ENCODE measurements at regions not wholly inside any gene's neighbourhood (a gene's known extent, or its start where the extent isn't known, plus 50 kb on each side); places are given as distances from the start of the nearest gene placed in this dataset.
A peak's percentile ranks its signal among the peaks of the same experiment; 100 is the strongest.

DNA sequence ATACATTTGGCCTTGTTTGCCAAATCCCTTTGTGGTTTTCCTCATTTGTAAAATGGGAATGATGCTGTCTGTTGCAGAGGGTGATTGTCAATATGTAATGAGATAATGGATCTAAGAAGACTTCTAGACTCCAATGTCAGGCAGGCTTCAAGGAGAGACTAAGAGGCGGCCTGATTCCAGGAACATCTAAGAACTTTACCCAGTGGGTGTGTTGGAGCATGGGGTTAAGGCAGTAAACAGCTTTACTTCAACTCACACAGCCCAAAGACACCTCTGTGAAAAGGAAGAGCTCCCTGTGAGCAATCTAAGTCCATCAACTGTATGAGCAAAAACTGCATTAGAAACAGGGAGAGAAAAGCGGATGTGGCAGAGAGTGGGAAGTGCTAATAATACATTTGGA, 560.6 kb downstream of the PDCD6IP start:
- H3K27ac Mint-ChIP-seq, result no peak overlapping the region
- H3K27me3 Mint-ChIP-seq, result no peaks in the 10 kb centered on the region
- no peaks in the 10 kb centered on the region for H3K9me3 Mint-ChIP-seq
- no peaks in the 10 kb centered on the region for H3K36me3 Mint-ChIP-seq
- H3K4me1 Mint-ChIP-seq, result peaks cover 5% of the 10 kb centered on the region
- no peak for ATAC-seq (ENCODE audit: low read depth)
- DNase-seq, result no peak
- POLR2A ChIA-PET, result no interaction called here
- H3K4me3 Mint-ChIP-seq, result no peak overlapping the region

- POLR2A ChIA-PET, result no interaction called here
- Mint-ChIP-seq H3K9me3 (no peaks in the 10 kb centered on the region), H3K36me3 (no peaks in the 10 kb centered on the region), H3K4me1 (peaks cover 5% of the 10 kb centered on the region), H3K27ac (peak overlapping the region; percentile 4), H3K27me3 (no peaks in the 10 kb centered on the region), H3K4me3 (no peak overlapping the region)
- ATAC-seq (ENCODE audit: low read depth), result no peak
- DNase-seq, result no peak
Measured at GRCh38 chr3:34360713-34361112, 562.3 kb downstream of the PDCD6IP start.

DNA sequence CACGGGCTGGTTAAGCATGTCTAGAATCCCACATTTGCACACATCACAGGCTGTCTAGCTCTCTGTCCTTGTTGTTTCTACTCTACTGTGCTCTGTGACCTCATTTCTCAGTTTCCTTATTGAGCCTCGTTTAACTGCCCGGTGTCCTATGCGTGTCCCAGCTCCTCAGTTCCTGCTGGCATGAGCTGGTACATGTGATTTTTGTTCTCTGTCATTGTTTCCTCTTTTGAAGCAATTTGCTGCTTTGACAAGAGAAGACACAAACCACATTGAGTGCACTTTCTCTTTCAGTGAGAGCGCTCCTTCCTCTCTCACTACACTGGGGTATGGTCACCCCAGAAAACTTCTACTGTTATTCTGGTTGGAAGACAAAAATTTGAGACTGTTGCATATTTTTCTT, 563.5 kb downstream of the PDCD6IP start:
- no peaks in the 10 kb centered on the region for H3K36me3 Mint-ChIP-seq
- H3K9me3 Mint-ChIP-seq, result no peaks in the 10 kb centered on the region
- DNase-seq, result no peak
- peak overlapping the region; percentile 27 for H3K27ac Mint-ChIP-seq
- ATAC-seq (ENCODE audit: low read depth), result peak; percentile 66
- peak overlapping the region; percentile 39 for H3K4me3 Mint-ChIP-seq
- H3K27me3 Mint-ChIP-seq, result peaks cover 2% of the 10 kb centered on the region
- POLR2A ChIA-PET, result no interaction called here
- peaks cover 5% of the 10 kb centered on the region for H3K4me1 Mint-ChIP-seq

DNA sequence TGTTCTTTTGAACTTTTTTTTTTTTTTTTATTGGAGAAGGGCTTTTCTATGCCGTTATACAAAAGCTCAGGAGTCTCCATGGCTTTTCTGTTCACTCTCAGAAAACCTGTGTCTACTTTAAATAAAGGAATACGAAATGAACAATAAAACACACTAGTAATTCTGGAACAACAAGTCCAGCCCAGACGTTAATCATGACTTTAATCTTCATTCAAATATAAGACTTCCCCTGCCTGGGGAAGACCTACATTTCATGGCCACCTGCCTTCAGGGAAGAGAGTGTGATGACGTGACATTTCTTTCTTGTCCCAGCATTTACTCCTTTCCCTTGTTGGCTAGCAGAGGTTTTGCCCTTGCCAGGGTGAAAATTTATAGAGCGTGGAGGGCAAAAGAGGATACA, 564.5 kb downstream of the PDCD6IP start:
- DNase-seq (no peak), ATAC-seq (ENCODE audit: low read depth) (no peak)
- no peak overlapping the region for H3K4me3 Mint-ChIP-seq
- H3K27me3 Mint-ChIP-seq, result peaks cover 3% of the 10 kb centered on the region
- no peaks in the 10 kb centered on the region for H3K9me3 Mint-ChIP-seq
- no peak overlapping the region for H3K27ac Mint-ChIP-seq
- H3K36me3 Mint-ChIP-seq, result no peaks in the 10 kb centered on the region
- POLR2A ChIA-PET, result no interaction called here
- H3K4me1 Mint-ChIP-seq, result peaks cover 5% of the 10 kb centered on the region

DNA sequence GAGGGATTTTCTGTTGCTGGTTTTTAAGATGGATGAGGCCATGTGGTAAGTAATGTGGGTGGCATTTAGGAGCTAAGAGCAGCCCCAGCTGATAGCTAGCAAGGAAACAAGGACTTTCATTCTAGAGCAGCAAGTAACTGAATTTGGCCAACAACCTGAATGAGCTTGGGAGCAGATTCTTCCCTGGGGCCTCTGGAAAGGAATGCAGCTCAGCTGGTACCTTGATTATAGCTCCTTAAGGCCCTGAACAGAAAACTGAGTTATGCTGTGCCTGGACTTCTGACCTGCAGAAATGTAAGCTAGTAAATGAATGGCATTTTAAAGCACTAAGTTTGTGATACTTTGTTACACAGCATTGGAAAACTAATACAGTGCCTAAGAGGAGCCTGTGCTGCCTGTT, 565.5 kb downstream of the PDCD6IP start:
- Mint-ChIP-seq H3K4me3 (no peak overlapping the region), H3K9me3 (no peaks in the 10 kb centered on the region), H3K27ac (no peak overlapping the region), H3K27me3 (peaks cover 3% of the 10 kb centered on the region), H3K4me1 (peaks cover 5% of the 10 kb centered on the region), H3K36me3 (no peaks in the 10 kb centered on the region)
- no peak for DNase-seq
- ATAC-seq (ENCODE audit: low read depth), result no peak
- POLR2A ChIA-PET, result no interaction called here

- DNase-seq (no peak), ATAC-seq (ENCODE audit: low read depth) (no peak)
- Mint-ChIP-seq H3K27me3 (peaks cover 3% of the 10 kb centered on the region), H3K4me3 (no peak overlapping the region), H3K4me1 (peaks cover 5% of the 10 kb centered on the region), H3K27ac (no peak overlapping the region), H3K9me3 (no peaks in the 10 kb centered on the region), H3K36me3 (no peaks in the 10 kb centered on the region)
- POLR2A ChIA-PET, result no interaction called here
Measured at GRCh38 chr3:34364335-34364734, 565.9 kb downstream of the PDCD6IP start.

GRCh38 chr3:34365231-34365630, 566.8 kb downstream of the PDCD6IP start:
- POLR2A ChIA-PET, result no interaction called here
- H3K9me3 Mint-ChIP-seq, result no peaks in the 10 kb centered on the region
- H3K27me3 Mint-ChIP-seq, result peaks cover 3% of the 10 kb centered on the region
- no peak overlapping the region for H3K4me3 Mint-ChIP-seq
- ATAC-seq (ENCODE audit: low read depth) (no peak), DNase-seq (no peak)
- H3K36me3 Mint-ChIP-seq, result no peaks in the 10 kb centered on the region
- H3K27ac Mint-ChIP-seq, result no peak overlapping the region
- peaks cover 5% of the 10 kb centered on the region for H3K4me1 Mint-ChIP-seq

- H3K4me1 Mint-ChIP-seq, result peaks cover 5% of the 10 kb centered on the region
Measured at GRCh38 chr3:34365771-34366170, 567.3 kb downstream of the PDCD6IP start.

GRCh38 chr3:34367521-34367920, 569.1 kb downstream of the PDCD6IP start:
- Mint-ChIP-seq H3K27me3 (peaks cover 3% of the 10 kb centered on the region), H3K36me3 (no peaks in the 10 kb centered on the region), H3K27ac (no peak overlapping the region), H3K9me3 (no peaks in the 10 kb centered on the region), H3K4me1 (no peaks in the 10 kb centered on the region), H3K4me3 (no peak overlapping the region)
- DNase-seq (no peak), ATAC-seq (ENCODE audit: low read depth) (no peak)
- POLR2A ChIA-PET, result no interaction called here

More at GRCh38 chr3:34365771-34366170, 567.3 kb downstream of the PDCD6IP start:
- DNase-seq (no peak), ATAC-seq (ENCODE audit: low read depth) (no peak)
- Mint-ChIP-seq H3K27me3 (peaks cover 3% of the 10 kb centered on the region), H3K27ac (no peak overlapping the region), H3K36me3 (no peaks in the 10 kb centered on the region), H3K9me3 (no peaks in the 10 kb centered on the region), H3K4me3 (no peak overlapping the region)
- POLR2A ChIA-PET, result no interaction called here

DNA sequence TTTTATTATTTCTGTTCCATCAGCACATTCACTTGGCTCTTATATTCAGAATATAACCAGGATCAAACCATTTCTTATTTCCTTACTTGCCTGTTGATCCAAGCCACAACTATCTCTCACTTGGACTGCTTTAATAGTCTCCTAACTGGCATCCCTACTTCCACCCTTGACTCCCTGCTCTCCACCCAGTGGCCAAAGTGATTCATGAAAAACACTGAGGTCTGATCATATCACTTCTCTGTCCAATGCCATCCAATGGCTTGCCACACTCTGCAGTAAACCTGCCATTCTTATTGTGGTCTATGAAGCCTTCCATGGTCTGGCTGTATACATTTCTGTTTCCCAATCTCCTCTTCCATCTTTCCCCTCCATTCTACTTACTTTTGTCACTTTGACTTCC, 576.1 kb downstream of the PDCD6IP start:
- POLR2A ChIA-PET, result no interaction called here
- ATAC-seq (ENCODE audit: low read depth) (no peak), DNase-seq (no peak)
- H3K27me3 Mint-ChIP-seq, result no peaks in the 10 kb centered on the region
- H3K36me3 Mint-ChIP-seq, result no peaks in the 10 kb centered on the region
- H3K9me3 Mint-ChIP-seq, result no peaks in the 10 kb centered on the region
- no peak overlapping the region for H3K4me3 Mint-ChIP-seq
- H3K4me1 Mint-ChIP-seq, result no peaks in the 10 kb centered on the region
- no peak overlapping the region for H3K27ac Mint-ChIP-seq

GRCh38 chr3:34376691-34377090, 578.3 kb downstream of the PDCD6IP start:
- Mint-ChIP-seq H3K27ac (no peak overlapping the region), H3K4me1 (no peaks in the 10 kb centered on the region), H3K36me3 (no peaks in the 10 kb centered on the region), H3K4me3 (no peak overlapping the region), H3K9me3 (no peaks in the 10 kb centered on the region), H3K27me3 (no peaks in the 10 kb centered on the region)
- ATAC-seq (ENCODE audit: low read depth), result no peak
- no peak for DNase-seq
- POLR2A ChIA-PET, result no interaction called here

DNA sequence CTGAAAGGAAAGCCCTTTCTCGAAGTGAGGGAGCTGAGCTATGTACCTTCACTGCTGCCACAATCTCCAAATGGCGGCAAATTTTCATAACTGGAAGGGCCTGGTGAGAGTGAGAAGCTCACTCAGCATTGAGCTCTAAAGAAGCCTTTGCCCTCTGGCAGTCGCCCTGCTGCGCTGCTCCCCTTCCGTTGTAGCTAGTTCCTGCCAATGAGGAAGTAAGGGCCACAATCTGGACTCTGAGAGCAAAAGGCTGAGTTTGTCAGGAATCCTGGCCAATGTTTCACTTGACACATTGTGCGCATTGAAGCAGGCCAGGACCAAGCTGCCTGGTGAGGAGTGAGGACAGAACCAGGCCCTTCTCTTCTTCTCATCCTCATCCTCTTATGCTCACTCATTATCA, 579.5 kb downstream of the PDCD6IP start:
- Mint-ChIP-seq H3K9me3 (no peaks in the 10 kb centered on the region), H3K27ac (no peak overlapping the region), H3K4me3 (no peak overlapping the region), H3K36me3 (no peaks in the 10 kb centered on the region), H3K27me3 (no peaks in the 10 kb centered on the region), H3K4me1 (no peaks in the 10 kb centered on the region)
- ATAC-seq (ENCODE audit: low read depth) (no peak), DNase-seq (no peak)
- POLR2A ChIA-PET, result no interaction called here

DNA sequence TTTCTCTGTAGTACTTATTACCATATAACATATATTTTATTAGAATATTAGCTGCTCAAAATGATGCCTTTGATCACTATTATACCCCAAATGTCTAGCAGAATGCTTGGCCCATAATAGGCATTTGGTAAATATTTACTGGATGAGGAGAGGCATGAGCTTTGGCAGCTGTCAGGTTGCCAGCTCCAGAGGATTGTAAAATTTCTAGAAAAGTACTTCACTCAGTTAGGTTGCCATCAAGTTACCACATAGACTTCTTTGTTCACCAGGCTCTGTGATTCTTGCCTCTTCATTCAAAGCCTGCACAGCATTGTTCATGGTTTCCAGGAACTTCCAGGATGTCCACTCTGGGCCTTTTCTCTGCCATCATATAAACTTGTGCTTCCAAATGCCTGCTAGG, 582.8 kb downstream of the PDCD6IP start:
- Mint-ChIP-seq H3K4me1 (no peaks in the 10 kb centered on the region), H3K4me3 (no peak overlapping the region), H3K27me3 (no peaks in the 10 kb centered on the region), H3K36me3 (no peaks in the 10 kb centered on the region), H3K27ac (no peak overlapping the region), H3K9me3 (no peaks in the 10 kb centered on the region)
- ATAC-seq (ENCODE audit: low read depth) (no peak), DNase-seq (no peak)
- POLR2A ChIA-PET, result no interaction called here

DNA sequence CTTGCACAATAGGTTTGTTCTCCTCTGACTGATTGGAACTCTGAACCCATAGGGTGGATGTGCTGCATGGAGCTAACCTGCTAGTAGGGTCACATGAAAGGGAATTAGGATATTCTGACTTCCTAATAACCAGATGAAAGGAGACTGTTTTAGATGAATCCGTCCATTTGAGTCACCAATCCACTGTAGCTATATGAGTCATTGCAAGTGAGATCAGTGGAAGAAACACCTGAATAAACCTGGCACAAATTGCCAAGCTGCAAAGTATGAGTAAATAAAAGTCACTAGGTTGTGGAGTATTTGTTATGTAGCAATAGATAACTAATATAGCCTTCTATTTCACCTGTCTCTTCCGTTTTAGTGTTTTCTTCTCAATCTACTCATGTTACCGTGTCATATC, 584.4 kb downstream of the PDCD6IP start:
- Mint-ChIP-seq H3K36me3 (no peaks in the 10 kb centered on the region), H3K9me3 (no peaks in the 10 kb centered on the region), H3K27ac (no peak overlapping the region), H3K4me1 (no peaks in the 10 kb centered on the region), H3K4me3 (no peak overlapping the region), H3K27me3 (no peaks in the 10 kb centered on the region)
- DNase-seq, result no peak
- POLR2A ChIA-PET, result no interaction called here
- no peak for ATAC-seq (ENCODE audit: low read depth)

- ATAC-seq (ENCODE audit: low read depth) (no peak), DNase-seq (no peak)
- Mint-ChIP-seq H3K36me3 (no peaks in the 10 kb centered on the region), H3K9me3 (no peaks in the 10 kb centered on the region), H3K4me3 (no peak overlapping the region), H3K4me1 (no peaks in the 10 kb centered on the region), H3K27me3 (no peaks in the 10 kb centered on the region), H3K27ac (no peak overlapping the region)
- POLR2A ChIA-PET, result no interaction called here
Measured at GRCh38 chr3:34386309-34386708, 587.9 kb downstream of the PDCD6IP start.
